Esophagus squamous epithelium (tissue), 5 donors: ENCODE measurements at regions not wholly inside any gene's neighbourhood (a gene's known extent, or its start where the extent isn't known, plus 50 kb on each side); places are given as distances from the start of the nearest gene placed in this dataset.
A peak's percentile ranks its signal among the peaks of the same experiment; 100 is the strongest.

Source experiments
- DNase-seq: peaks from one replicate; lab custom pipeline; 2025; lab: John Stamatoyannopoulos, UW
- H3K27ac ChIP-seq, 4 donors: fragments of 200-600 bp; sonication (generic); one replicate each; pipeline ENCODE4 v1.5.1; 2016 to 2019; ENCODE audit warnings: mild to moderate bottlenecking in 1 of 4
- H3K27me3 ChIP-seq, 4 donors: fragments of 200-600 bp; sonication (generic); 1 replicate in 3 of 4; 2 replicates in 1 of 4; pipeline versions ENCODE4 v1.5.1 to v1.6.0; 2017 to 2021; ENCODE audit warnings: antibody characterized with exemption in 1 of 4
- H3K36me3 ChIP-seq, 3 donors: fragments of 200-600 bp; sonication (generic); one replicate each; pipeline ENCODE4 v1.5.1; 2016 to 2019
- H3K4me1 ChIP-seq, 3 donors: fragments of 200-600 bp; sonication (generic); one replicate each; pipeline ENCODE4 v1.5.1; 2017 to 2019
- H3K4me3 ChIP-seq, 4 donors: fragments of 200-600 bp; sonication (generic); 1 replicate in 3 of 4; 2 replicates in 1 of 4; pipeline ENCODE4 v1.5.1; 2016 to 2019; ENCODE audit warnings: mild to moderate bottlenecking in 2 of 4, moderate library complexity in 1 of 4
- H3K9me3 ChIP-seq, 3 donors: fragments of 200-600 bp; sonication (generic); one replicate each; pipeline ENCODE4 v1.5.1; 2016 to 2019
- CTCF ChIP-seq, 6 experiments: fragments of 450-650 bp in 4 of 6; fragments of 200-600 bp in 2 of 6; sonication (generic) in 2 of 6; IDR thresholded peaks; one replicate each; pipeline ENCODE4 v1.5.1; 2016 to 2019; ENCODE audit warnings: antibody characterized with exemption in 6 of 6, mild to moderate bottlenecking in 4 of 6, moderate library complexity in 4 of 6
- POLR2A ChIP-seq, 4 donors: fragments of 450-650 bp; IDR thresholded peaks; one replicate each; pipeline ENCODE4 v1.6.1; 2017; ENCODE audit warnings: antibody characterized with exemption in 4 of 4, mild to moderate bottlenecking in 4 of 4, moderate library complexity in 3 of 4
- WGBS, 2 donors: methylation state at CpG; one replicate each; pipeline ENCODE4 v1.1.5; 2018; 5-methylcytosine and 5-hydroxymethylcytosine counted together
- intact Hi-C: fragments of 100-400 bp; cut with DNase I; formaldehyde crosslinking; loops from one replicate; pipeline ENCODE4 v1.15.0; 2022
- donor health status: DM: yes; HTN: yes; CAD: no.

- H3K9me3 ChIP-seq: no peaks in the 10 kb centered on the region
- 38 to 53% methylated on average over 2 of the region's 2 CpGs for WGBS, 2 donors
- no peak overlapping the region for H3K4me3 ChIP-seq
- DNase-seq: no peak
- intact Hi-C loops: no loop called here
- peaks cover 8 to 53% (median 18%) of the 10 kb centered on the region in 3 donors for H3K4me1 ChIP-seq
- H3K27me3 ChIP-seq: no peaks in the 10 kb centered on the region
- no peak overlapping the region for H3K27ac ChIP-seq
- TF ChIP-seq POLR2A (IDR thresholded peaks at IDR 0.05) (no peak), CTCF (IDR thresholded peaks at IDR 0.05) (no peak)
- no peaks in the 10 kb centered on the region for H3K36me3 ChIP-seq
Observed at GRCh38 chr11:57899378-57899777, 124.3 kb upstream of the OR9Q1 start.

GRCh38 chr11:57900320-57900719 lies 123.4 kb upstream of the OR9Q1 start:
- intact Hi-C loops: no loop called here
- no peaks in the 10 kb centered on the region for H3K27me3 ChIP-seq
- DNase-seq: no peak
- H3K27ac ChIP-seq: peak overlapping the region; percentile 67 to 92 (median 76)
- H3K4me3 ChIP-seq: no peak overlapping the region
- TF ChIP-seq CTCF (IDR thresholded peaks at IDR 0.05) (no peak), POLR2A (IDR thresholded peaks at IDR 0.05) (no peak)
- H3K9me3 ChIP-seq: no peaks in the 10 kb centered on the region
- H3K36me3 ChIP-seq: no peaks in the 10 kb centered on the region
- H3K4me1 ChIP-seq: peaks cover 8 to 63% (median 18%) of the 10 kb centered on the region in 3 donors
- WGBS, 2 donors: 33 to 43% methylated on average over 1 of the region's 1 CpG

- Histone ChIP-seq H3K9me3 (no peaks in the 10 kb centered on the region), H3K4me1 (peaks cover 8 to 72% (median 18%) of the 10 kb centered on the region in 3 donors), H3K27me3 (no peaks in the 10 kb centered on the region), H3K27ac (peak overlapping the region; percentile 67 to 92 (median 76)), H3K4me3 (no peak overlapping the region), H3K36me3 (no peaks in the 10 kb centered on the region)
- DNase-seq: no peak
- intact Hi-C loops: no loop called here
- TF ChIP-seq CTCF (IDR thresholded peaks at IDR 0.05): no peak
- TF ChIP-seq POLR2A (IDR thresholded peaks at IDR 0.05): no peak
Observed at GRCh38 chr11:57901278-57901677, 122.4 kb upstream of the OR9Q1 start.

- WGBS, 2 donors: 37 to 50% methylated on average over 4 of the region's 5 CpGs
- peak overlapping the region; percentile 74 to 92 (median 82) for H3K27ac ChIP-seq
Observed at GRCh38 chr11:57901756-57902155, 121.9 kb upstream of the OR9Q1 start.

GRCh38 chr11:57903011-57903410 lies 120.7 kb upstream of the OR9Q1 start:
- TF ChIP-seq POLR2A (IDR thresholded peaks at IDR 0.05) (no peak), CTCF (IDR thresholded peaks at IDR 0.05) (no peak)
- Histone ChIP-seq H3K27me3 (no peaks in the 10 kb centered on the region), H3K4me1 (peaks cover 13 to 87% (median 18%) of the 10 kb centered on the region in 3 donors), H3K4me3 (no peak overlapping the region), H3K9me3 (no peaks in the 10 kb centered on the region), H3K36me3 (no peaks in the 10 kb centered on the region), H3K27ac (peak overlapping the region; percentile 74 to 92 (median 82))
- no peak for DNase-seq
- intact Hi-C loops: no loop called here

More at GRCh38 chr11:57901756-57902155, 121.9 kb upstream of the OR9Q1 start:
- intact Hi-C loops: no loop called here
- H3K27me3 ChIP-seq: no peaks in the 10 kb centered on the region
- H3K36me3 ChIP-seq: no peaks in the 10 kb centered on the region
- peak; percentile 4 for DNase-seq
- no peaks in the 10 kb centered on the region for H3K9me3 ChIP-seq
- H3K4me3 ChIP-seq: no peak overlapping the region
- H3K4me1 ChIP-seq: peaks cover 12 to 77% (median 18%) of the 10 kb centered on the region in 3 donors
- TF ChIP-seq CTCF (IDR thresholded peaks at IDR 0.05) (peak in 1 of 6 experiments; percentile 32), POLR2A (IDR thresholded peaks at IDR 0.05) (peak in 1 of 4 donors; percentile 14)
